Nephron progenitor cell (in vitro differentiated cells): ENCODE measurements at regions not wholly inside any gene's neighbourhood (a gene's known extent, or its start where the extent isn't known, plus 50 kb on each side); places are given as distances from the start of the nearest gene placed in this dataset.
"Not testable (repeated sequence)": the region's sequence is repeated elsewhere in the genome, so short reads cannot be mapped to it uniquely, and the experiment has no call there.

Source experiments
- DNase-seq: peaks from one replicate; pipeline ENCODE4 v3.0.0; 2021
- H3K27ac Mint-ChIP-seq: 2 replicates; pipeline ENCODE4 v1.8.0; 2021; ENCODE audit warnings: mild to moderate bottlenecking, moderate library complexity, mixed read lengths
- H3K27me3 Mint-ChIP-seq: 2 replicates; pipeline ENCODE4 v1.8.0; 2021; ENCODE audit warnings: mild to moderate bottlenecking, low read depth, mixed read lengths; ENCODE audit not compliant: poor library complexity
- H3K36me3 Mint-ChIP-seq: 2 replicates; pipeline ENCODE4 v1.8.0; 2021; ENCODE audit warnings: low read depth, mixed read lengths
- H3K4me1 Mint-ChIP-seq: 2 replicates; pipeline ENCODE4 v1.8.0; 2021; ENCODE audit warnings: mixed read lengths
- H3K4me3 Mint-ChIP-seq: 2 replicates; pipeline ENCODE4 v1.8.0; 2021; ENCODE audit warnings: mild to moderate bottlenecking, moderate library complexity, mixed read lengths
- H3K9me3 Mint-ChIP-seq: 2 replicates; pipeline ENCODE4 v1.8.0; 2021; ENCODE audit warnings: mild to moderate bottlenecking, moderate library complexity, mixed read lengths
- TF ChIP-seq, protein P1 (sequence below): fragments of 200-600 bp; sonication (generic); IDR thresholded peaks from 2 replicates; pipeline ENCODE4 v1.5.0; 2021; ENCODE audit warnings: antibody characterized with exemption

DNA sequence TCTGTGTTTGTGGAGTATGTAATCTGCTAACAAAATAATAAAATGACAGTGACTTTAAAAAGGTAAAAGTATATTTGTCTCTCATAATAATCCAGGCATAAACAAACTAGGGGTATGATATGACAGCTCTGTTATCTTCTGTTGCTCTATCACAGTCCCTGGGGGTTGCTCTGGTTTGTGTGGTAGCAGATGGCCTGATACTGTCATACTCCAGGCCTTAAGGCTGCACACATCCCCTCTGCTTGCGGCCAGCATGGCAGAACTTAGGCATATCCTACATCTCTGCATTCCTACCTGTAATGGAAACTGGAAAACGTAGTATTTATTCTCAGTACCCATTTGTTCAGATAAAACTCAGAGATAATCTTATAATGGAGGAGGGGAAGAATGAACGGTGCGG, 117.9 kb upstream of the HAND2 start:
- Mint-ChIP-seq H3K27me3 (no peaks in the 10 kb centered on the region), H3K27ac (no peak overlapping the region), H3K36me3 (no peaks in the 10 kb centered on the region), H3K4me1 (no peaks in the 10 kb centered on the region), H3K4me3 (no peak overlapping the region), H3K9me3 (no peaks in the 10 kb centered on the region)
- TF ChIP-seq, protein P1, sequence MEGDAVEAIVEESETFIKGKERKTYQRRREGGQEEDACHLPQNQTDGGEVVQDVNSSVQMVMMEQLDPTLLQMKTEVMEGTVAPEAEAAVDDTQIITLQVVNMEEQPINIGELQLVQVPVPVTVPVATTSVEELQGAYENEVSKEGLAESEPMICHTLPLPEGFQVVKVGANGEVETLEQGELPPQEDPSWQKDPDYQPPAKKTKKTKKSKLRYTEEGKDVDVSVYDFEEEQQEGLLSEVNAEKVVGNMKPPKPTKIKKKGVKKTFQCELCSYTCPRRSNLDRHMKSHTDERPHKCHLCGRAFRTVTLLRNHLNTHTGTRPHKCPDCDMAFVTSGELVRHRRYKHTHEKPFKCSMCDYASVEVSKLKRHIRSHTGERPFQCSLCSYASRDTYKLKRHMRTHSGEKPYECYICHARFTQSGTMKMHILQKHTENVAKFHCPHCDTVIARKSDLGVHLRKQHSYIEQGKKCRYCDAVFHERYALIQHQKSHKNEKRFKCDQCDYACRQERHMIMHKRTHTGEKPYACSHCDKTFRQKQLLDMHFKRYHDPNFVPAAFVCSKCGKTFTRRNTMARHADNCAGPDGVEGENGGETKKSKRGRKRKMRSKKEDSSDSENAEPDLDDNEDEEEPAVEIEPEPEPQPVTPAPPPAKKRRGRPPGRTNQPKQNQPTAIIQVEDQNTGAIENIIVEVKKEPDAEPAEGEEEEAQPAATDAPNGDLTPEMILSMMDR = no peak
- DNase-seq = no peak

DNA sequence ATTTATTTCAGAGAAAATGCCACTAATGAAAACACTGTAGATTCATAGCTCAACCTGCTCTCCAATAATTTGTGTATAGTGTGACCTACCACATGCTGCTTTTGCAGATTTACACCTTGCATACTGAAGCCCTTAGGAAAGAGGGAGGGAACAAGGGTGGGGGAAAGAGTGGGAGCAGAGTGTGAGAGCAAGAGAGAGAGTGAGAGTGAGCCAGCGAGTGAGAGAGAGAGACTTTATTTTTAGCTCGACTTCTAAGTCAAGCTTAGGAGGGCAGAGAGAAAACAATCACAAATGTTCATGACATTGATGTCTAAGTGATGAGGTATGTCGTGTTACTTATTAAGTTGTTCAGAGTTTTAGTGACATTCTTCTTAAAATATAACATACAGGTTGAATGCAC, 112.5 kb upstream of the HAND2 start:
- Mint-ChIP-seq H3K4me3 (no peak overlapping the region), H3K27ac (peak overlapping the region; percentile 90), H3K27me3 (no peaks in the 10 kb centered on the region), H3K36me3 (no peaks in the 10 kb centered on the region), H3K9me3 (peaks cover 22% of the 10 kb centered on the region), H3K4me1 (peaks cover 6% of the 10 kb centered on the region)
- no peak for DNase-seq
- TF ChIP-seq, protein P1 = no peak

DNA sequence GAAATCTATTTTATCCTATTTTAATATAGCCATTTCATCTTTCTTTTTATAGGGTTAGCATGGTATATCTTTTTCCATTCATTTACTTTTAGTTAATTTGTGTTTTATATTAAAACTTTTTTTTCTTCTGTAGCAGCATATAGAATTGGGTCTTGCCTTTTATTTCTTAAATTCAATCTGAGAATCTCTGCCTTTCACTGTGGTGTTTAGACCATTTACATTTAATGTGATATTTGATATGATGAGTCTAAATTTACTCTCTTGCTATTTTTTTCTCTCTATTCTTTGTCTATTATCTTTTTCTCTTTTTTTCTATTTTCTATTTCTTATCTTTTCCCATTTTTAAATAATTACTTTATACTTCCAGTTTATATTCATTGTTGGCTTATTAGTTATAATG, 105.4 kb upstream of the HAND2 start:
- TF ChIP-seq, protein P1 = no peak
- no peak for DNase-seq
- Mint-ChIP-seq H3K27me3 (no peaks in the 10 kb centered on the region), H3K9me3 (peaks cover 74% of the 10 kb centered on the region), H3K4me1 (no peaks in the 10 kb centered on the region), H3K27ac (no peak overlapping the region), H3K4me3 (no peak overlapping the region), H3K36me3 (no peaks in the 10 kb centered on the region)

DNA sequence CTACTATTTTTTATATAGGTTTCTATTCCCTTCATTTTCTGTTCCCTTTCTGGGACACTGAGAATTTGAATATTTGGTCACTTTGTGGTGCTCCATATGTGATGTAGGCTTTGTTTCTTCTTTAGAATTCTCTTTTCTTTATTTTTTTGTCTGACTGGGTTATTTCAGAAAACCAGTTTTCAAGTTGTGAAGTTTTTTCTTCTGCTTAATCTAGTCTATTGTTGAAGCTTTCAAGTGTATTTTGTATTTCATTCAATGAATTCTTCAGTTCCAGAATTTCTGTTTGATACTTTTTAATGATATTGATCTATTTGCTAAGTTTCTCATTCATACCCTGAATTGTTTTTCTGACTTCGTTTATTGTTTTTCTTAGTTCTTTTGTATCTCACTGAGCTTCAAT, 96.2 kb upstream of the HAND2 start:
- Mint-ChIP-seq H3K4me1 (no peaks in the 10 kb centered on the region), H3K9me3 (peaks cover 78% of the 10 kb centered on the region)

DNA sequence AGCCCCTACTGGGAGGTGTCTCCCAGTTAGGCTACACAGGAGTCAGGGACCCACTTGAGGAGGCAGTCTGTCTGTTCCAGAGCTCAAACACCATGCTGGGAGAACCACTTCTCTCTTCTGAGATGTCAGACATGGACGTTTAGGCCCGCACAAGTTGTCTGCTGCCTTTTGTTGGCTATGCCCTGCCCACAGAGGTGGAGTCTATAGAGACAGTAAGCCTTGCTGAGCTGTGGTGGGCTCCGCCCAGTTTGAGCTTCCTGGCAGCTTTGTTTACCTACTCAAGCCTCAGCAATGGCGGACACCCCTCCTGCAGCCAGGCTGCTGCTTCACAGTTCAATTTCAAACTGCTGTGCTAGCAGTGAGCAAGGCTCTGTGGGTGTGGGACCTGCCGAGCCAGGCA, 88.6 kb upstream of the HAND2 start:
- DNase-seq, H3K27ac Mint-ChIP-seq, H3K27me3 Mint-ChIP-seq, H3K4me1 Mint-ChIP-seq, H3K4me3 Mint-ChIP-seq: not testable (repeated sequence)
- Mint-ChIP-seq H3K9me3 (peaks cover 62% of the 10 kb centered on the region), H3K36me3 (peaks cover 11% of the 10 kb centered on the region)

More for the DNA sequence above, 96.2 kb upstream of the HAND2 start:
- Mint-ChIP-seq H3K27me3 (no peaks in the 10 kb centered on the region), H3K27ac (no peak overlapping the region), H3K36me3 (peaks cover 18% of the 10 kb centered on the region), H3K4me3 (no peak overlapping the region)
- DNase-seq = no peak
- TF ChIP-seq, protein P1 = no peak

DNA sequence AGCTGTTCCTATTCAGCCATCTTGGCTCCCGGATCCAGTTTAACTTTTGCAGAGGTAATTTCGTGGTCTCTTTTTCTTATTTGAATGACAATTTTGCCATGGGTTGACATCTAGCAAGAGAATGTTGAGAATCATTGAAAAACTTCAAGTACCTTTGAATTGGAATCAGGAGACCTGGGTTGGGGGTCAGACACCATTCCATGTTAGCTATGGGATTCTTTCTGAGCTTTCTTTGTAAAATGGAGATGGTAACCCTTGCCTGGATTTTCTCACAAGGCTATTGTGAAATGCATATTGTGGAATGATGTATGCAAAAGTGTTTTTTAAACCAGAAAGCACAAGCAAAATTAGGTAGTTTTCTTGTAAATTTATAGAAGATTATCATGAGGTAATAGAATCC, 79.1 kb upstream of the HAND2 start:
- peaks cover 12% of the 10 kb centered on the region for H3K36me3 Mint-ChIP-seq
- no peaks in the 10 kb centered on the region for H3K27me3 Mint-ChIP-seq
- H3K9me3 Mint-ChIP-seq = peaks cover 47% of the 10 kb centered on the region
- TF ChIP-seq, protein P1 = no peak
- no peak for DNase-seq
- H3K4me3 Mint-ChIP-seq = peak overlapping the region; percentile 72
- H3K27ac Mint-ChIP-seq = no peak overlapping the region
- peaks cover 4% of the 10 kb centered on the region for H3K4me1 Mint-ChIP-seq

DNA sequence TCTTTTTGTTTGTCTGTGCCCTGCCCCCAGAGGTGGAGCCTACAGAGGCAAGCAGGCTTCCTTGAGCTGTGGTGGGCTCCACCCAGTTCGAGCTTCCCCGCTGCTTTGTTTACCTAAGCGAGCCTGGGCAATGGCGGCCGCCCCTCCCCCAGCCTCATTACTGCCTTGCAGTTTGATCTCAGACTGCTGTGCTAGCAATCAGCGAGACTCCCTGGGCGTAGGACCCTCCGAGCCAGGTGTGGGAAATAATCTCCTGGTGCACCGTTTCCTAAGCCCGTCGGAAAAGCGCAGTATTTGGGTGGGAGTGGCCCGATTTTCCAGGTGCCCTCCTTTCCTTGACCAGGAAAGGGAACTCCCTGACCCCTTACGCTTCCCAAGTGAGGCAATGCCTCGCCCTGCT, 78.6 kb upstream of the HAND2 start:
- peak; percentile 41 for DNase-seq
- Mint-ChIP-seq H3K9me3 (peaks cover 50% of the 10 kb centered on the region), H3K4me3 (peak overlapping the region; percentile 72)

More for the DNA sequence above, 78.6 kb upstream of the HAND2 start:
- not testable (repeated sequence) for H3K27ac Mint-ChIP-seq, H3K4me1 Mint-ChIP-seq, H3K27me3 Mint-ChIP-seq
- peaks cover 12% of the 10 kb centered on the region for H3K36me3 Mint-ChIP-seq
